Panc1 (cell line): ENCODE measurements at regions not wholly inside any gene's neighbourhood (a gene's known extent, or its start where the extent isn't known, plus 50 kb on each side); places are given as distances from the start of the nearest gene placed in this dataset.

Experiments
- ATAC-seq: fragments of 200-7000 bp; cut with Tn5 transposase; 2 replicates; pipeline ENCODE4 v1.9.1; 2020; ENCODE audit warnings: mild to moderate bottlenecking, moderate library complexity
- BruUV-seq: library from RNA; stranded (reverse); fragments of 400-500 nt; replicated peaks from 2 replicates; lab custom pipeline; 2021; lab: Mats Ljungman, UMichigan
- CTCF ChIA-PET: fragments of 300-600 bp; sonication (Branson Sonifier 250); formaldehyde crosslinking; loops from one replicate; lab custom pipeline; 2022; ENCODE audit warnings: antibody characterized with exemption; lab: Charles Lee
- POLR2A ChIA-PET: fragments of 300-600 bp; sonication (Branson Sonifier 250); formaldehyde crosslinking; loops from one replicate; lab custom pipeline; 2022; ENCODE audit warnings: antibody characterized with exemption; lab: Charles Lee
- DNase-seq: peaks from one replicate; pipeline ENCODE4 v3.0.0-alpha.2; 2010; ENCODE audit warnings: low read depth, low spot score
- H3K27ac ChIP-seq: 2 replicates; pipeline ENCODE4 v1.5.1; 2011; ENCODE audit warnings: mild to moderate bottlenecking, low read length, inconsistent platforms
- H3K27me3 ChIP-seq: fragments of 200-500 bp; sonication (Bioruptor generic); 2 replicates; pipeline ENCODE4 v1.6.0; 2014; ENCODE audit warnings: low read length, inconsistent platforms; ENCODE audit not compliant: control insufficient read depth, insufficient read depth
- H3K36me3 ChIP-seq: fragments of 200-500 bp; sonication (Bioruptor generic); 2 replicates; pipeline ENCODE4 v1.5.1; 2014; ENCODE audit warnings: inconsistent platforms, mild to moderate bottlenecking, low read length, moderate library complexity; ENCODE audit not compliant: control insufficient read depth, insufficient read depth
- H3K4me1 ChIP-seq: 2 replicates; pipeline ENCODE4 v1.5.1; 2011; ENCODE audit warnings: inconsistent platforms, mild to moderate bottlenecking, low read length, moderate library complexity; ENCODE audit not compliant: control insufficient read depth, insufficient read depth
- H3K4me3 ChIP-seq, 2 experiments: 2 replicates each; pipeline ENCODE4 v1.5.1; 2011 to 2012; ENCODE audit warnings: low read depth in 2 of 2, low read length in 2 of 2, mild to moderate bottlenecking in 2 of 2, inconsistent platforms in 1 of 2, moderate library complexity in 1 of 2
- H3K9me3 ChIP-seq: fragments of 200-500 bp; sonication (Bioruptor generic); 2 replicates; pipeline ENCODE4 v1.5.1; 2014; ENCODE audit warnings: low read depth, mild to moderate bottlenecking, inconsistent platforms, low read length, moderate library complexity; ENCODE audit not compliant: control insufficient read depth, insufficient read depth
- CTCF ChIP-seq: fragments of 450-650 bp; IDR thresholded peaks from 2 replicates; pipeline ENCODE4 v1.5.1; 2017; ENCODE audit warnings: mild to moderate bottlenecking
- POLR2AphosphoS5 ChIP-seq: IDR thresholded peaks from 2 replicates; pipeline ENCODE4 v1.6.1; 2012; ENCODE audit warnings: mild to moderate bottlenecking, low read depth, low read length, moderate library complexity
- REST ChIP-seq, 2 experiments: IDR thresholded peaks; 2 replicates each; pipeline ENCODE4 v1.6.1; 2011 to 2012; ENCODE audit warnings: low read depth in 2 of 2, control low read depth in 1 of 2, low read length in 1 of 2, mild to moderate bottlenecking in 1 of 2, moderate library complexity in 1 of 2; ENCODE audit not compliant: insufficient read depth in 1 of 2
- SIN3A ChIP-seq: IDR thresholded peaks from 2 replicates; pipeline ENCODE4 v1.6.1; 2012; ENCODE audit warnings: low read depth, mild to moderate bottlenecking, low read length, moderate library complexity, borderline replicate concordance; ENCODE audit not compliant: insufficient read depth
- TCF7L2 ChIP-seq: IDR thresholded peaks from 2 replicates; pipeline ENCODE4 v1.6.1; 2011; ENCODE audit warnings: mild to moderate bottlenecking, low read depth, low read length, inconsistent platforms
- in situ Hi-C: cut with HindIII; loops from 2 replicates; pipeline ENCODE4 v1.10.0; 2016; ENCODE audit warnings: low sequenced_read_pairs, low pct_unique_long_range_greater_than_20kb
- intact Hi-C: fragments of 100-400 bp; cut with micrococcal nuclease; formaldehyde crosslinking; loops from one replicate; pipeline ENCODE4 v1.10.0; 2022; ENCODE audit not compliant: unreplicated experiment

GRCh38 chr11:32307471-32307870 is 127.9 kb downstream of the WT1 start:
- BruUV-seq = no TSS peak
- Histone ChIP-seq H3K27me3 (no peaks in the 10 kb centered on the region), H3K4me1 (peaks cover 12% of the 10 kb centered on the region), H3K36me3 (no peaks in the 10 kb centered on the region), H3K27ac (no peak overlapping the region), H3K4me3 (no peak overlapping the region), H3K9me3 (no peaks in the 10 kb centered on the region)
- CTCF ChIA-PET = interaction anchor here (0.6 kb wide), 1 partner anchor 82 kb away, joined by 3 read pairs; no protein-coding TSS in a partner anchor
- TF ChIP-seq TCF7L2 (no peak), POLR2AphosphoS5 (no peak)
- ATAC-seq (no peak), DNase-seq (no peak)
- POLR2A ChIA-PET = interaction anchor here (0.6 kb wide), 1 partner anchor 272 kb away, joined by 3 read pairs; no protein-coding TSS in a partner anchor
- intact Hi-C loops = no loop called here
- in situ Hi-C loops = no loop called here

- H3K9me3 ChIP-seq = no peaks in the 10 kb centered on the region
- intact Hi-C loops (no loop called here), in situ Hi-C loops (no loop called here)
- H3K27me3 ChIP-seq = no peaks in the 10 kb centered on the region
- TF ChIP-seq SIN3A = no peak
- no peak for TF ChIP-seq TCF7L2
- TF ChIP-seq REST (IDR thresholded peaks at IDR 0.05; ENCODE audit: insufficient read depth in 1 of 2, low read depth in 2 of 2, low read length in 1 of 2) = no peak
- TF ChIP-seq CTCF = no peak
- no peak for TF ChIP-seq POLR2AphosphoS5
- no peaks in the 10 kb centered on the region for H3K36me3 ChIP-seq
- H3K4me1 ChIP-seq = peaks cover 16% of the 10 kb centered on the region
- no peak overlapping the region for H3K4me3 ChIP-seq
- H3K27ac ChIP-seq = no peak overlapping the region
- no TSS peak for BruUV-seq
- ChIA-PET CTCF (no interaction called here), POLR2A (no interaction called here)
- no peak for ATAC-seq
- no peak for DNase-seq
Measured at GRCh38 chr11:32307913-32308312, 127.4 kb downstream of the WT1 start.

GRCh38 chr11:32309530-32310213 is 125.7 kb downstream of the WT1 start:
- no peak for ATAC-seq
- H3K4me3 ChIP-seq = no peak overlapping the region
- in situ Hi-C loops (no loop called here), intact Hi-C loops (no loop called here)
- ChIA-PET CTCF (interaction anchor here (0.8 kb wide), 1 partner anchor 274 kb away, joined by 3 read pairs; no protein-coding TSS in a partner anchor), POLR2A (interaction anchor here (0.5 kb wide), 1 partner anchor 24 kb away, joined by 3 read pairs; no protein-coding TSS in a partner anchor)
- H3K27ac ChIP-seq = no peak overlapping the region
- DNase-seq = no peak
- no peak for TF ChIP-seq SIN3A
- no peak for TF ChIP-seq REST (IDR thresholded peaks at IDR 0.05; ENCODE audit: insufficient read depth in 1 of 2, low read depth in 2 of 2, low read length in 1 of 2)
- TF ChIP-seq CTCF = no peak
- TF ChIP-seq POLR2AphosphoS5 = no peak
- no peak for TF ChIP-seq TCF7L2
- no peaks in the 10 kb centered on the region for H3K36me3 ChIP-seq
- peaks cover 22% of the 10 kb centered on the region for H3K4me1 ChIP-seq
- BruUV-seq = no TSS peak
- H3K27me3 ChIP-seq = no peaks in the 10 kb centered on the region
- no peaks in the 10 kb centered on the region for H3K9me3 ChIP-seq
